Body of pancreas (tissue), 4 donors: ENCODE measurements at regions not wholly inside any gene's neighbourhood (a gene's known extent, or its start where the extent isn't known, plus 50 kb on each side); places are given as distances from the start of the nearest gene placed in this dataset.

Experiments
- CTCF ChIP-seq, 7 experiments: fragments of 450-650 bp in 4 of 7; fragments of 200-600 bp in 3 of 7; sonication (generic) in 3 of 7; IDR thresholded peaks; one replicate each; pipeline ENCODE4 v1.5.1; 2016 to 2019; ENCODE audit warnings: antibody characterized with exemption in 7 of 7
- POLR2A ChIP-seq, 3 donors: fragments of 450-650 bp; IDR thresholded peaks; one replicate each; pipeline ENCODE4 v1.6.1; 2016; ENCODE audit warnings: antibody characterized with exemption in 3 of 3, mild to moderate bottlenecking in 2 of 3

GRCh38 chr3:68032209-68032608, 377.8 kb upstream of the SUCLG2 start:
- TF ChIP-seq CTCF (IDR thresholded peaks at IDR 0.05) (no peak), POLR2A (IDR thresholded peaks at IDR 0.05) (no peak)
